PC-3 (cell line): ENCODE measurements at regions not wholly inside any gene's neighbourhood (a gene's known extent, or its start where the extent isn't known, plus 50 kb on each side); places are given as distances from the start of the nearest gene placed in this dataset.

Source experiments
- ATAC-seq: fragments of 200-7000 bp; cut with Tn5 transposase; 2 replicates; pipeline ENCODE4 v1.9.1; 2020; ENCODE audit warnings: mild to moderate bottlenecking, moderate library complexity
- BruUV-seq: library from RNA; stranded (reverse); fragments of 400-500 nt; replicated peaks from 2 replicates; lab custom pipeline; 2021; lab: Mats Ljungman, UMichigan
- CTCF ChIA-PET: fragments of 300-600 bp; sonication (Branson Sonifier 250); formaldehyde crosslinking; loops from one replicate; lab custom pipeline; 2022; ENCODE audit warnings: antibody characterized with exemption; lab: Charles Lee
- POLR2A ChIA-PET: fragments of 300-600 bp; sonication (Branson Sonifier 250); formaldehyde crosslinking; loops from one replicate; lab custom pipeline; 2022; ENCODE audit warnings: antibody characterized with exemption; ENCODE audit not compliant: unreplicated experiment; lab: Charles Lee
- DNase-seq: peaks from one replicate; pipeline ENCODE4 v3.0.0-alpha.2; 2015
- H2AFZ ChIP-seq: fragments of 300-600 bp; sonication (generic); 2 replicates; pipeline ENCODE4 v1.6.0; 2016; ENCODE audit warnings: antibody characterized with exemption, low read length
- H3F3A ChIP-seq: fragments of 300-600 bp; sonication (generic); one replicate; pipeline ENCODE4 v1.6.0; 2017; ENCODE audit warnings: antibody characterized with exemption, low read length, control low read depth, mild to moderate bottlenecking; ENCODE audit not compliant: unreplicated experiment
- H3K27ac ChIP-seq: fragments of 300-600 bp; sonication (generic); 2 replicates; pipeline ENCODE4 v1.5.1; 2016; ENCODE audit warnings: mild to moderate bottlenecking, low read length
- H3K27me3 ChIP-seq: fragments of 300-600 bp; sonication (generic); 2 replicates; pipeline ENCODE4 v1.6.1; 2016; ENCODE audit warnings: low read length, mixed read lengths
- H3K36me3 ChIP-seq: fragments of 300-600 bp; sonication (generic); 2 replicates; pipeline ENCODE4 v1.6.1; 2016; ENCODE audit warnings: low read depth, mixed run types, low read length, mixed read lengths
- H3K4me1 ChIP-seq: fragments of 300-600 bp; sonication (generic); 2 replicates; pipeline ENCODE4 v1.5.1; 2016; ENCODE audit warnings: low read length; ENCODE audit not compliant: insufficient read depth
- H3K4me2 ChIP-seq: fragments of 300-600 bp; sonication (generic); 2 replicates; pipeline ENCODE4 v1.6.0; 2016; ENCODE audit warnings: low read length
- H3K4me3 ChIP-seq: fragments of 300-600 bp; sonication (generic); 2 replicates; pipeline ENCODE4 v1.5.1; 2016; ENCODE audit warnings: mild to moderate bottlenecking, low read length, mixed read lengths
- H3K79me2 ChIP-seq: fragments of 300-600 bp; sonication (generic); 2 replicates; pipeline ENCODE4 v1.6.1; 2017; ENCODE audit warnings: low read length, mixed read lengths
- H3K9ac ChIP-seq: fragments of 300-600 bp; sonication (generic); 2 replicates; pipeline ENCODE4 v1.6.0; 2016; ENCODE audit warnings: mild to moderate bottlenecking, low read length
- H3K9me2 ChIP-seq: fragments of 300-600 bp; sonication (generic); replicated peaks from 2 replicates; pipeline ENCODE4 v1.6.1; 2016; ENCODE audit warnings: mixed run types, low read length, mixed read lengths
- H3K9me3 ChIP-seq: fragments of 300-600 bp; sonication (generic); 2 replicates; pipeline ENCODE4 v1.6.1; 2016; ENCODE audit warnings: low read length, mixed read lengths
- H4K20me1 ChIP-seq: fragments of 300-600 bp; sonication (generic); 2 replicates; pipeline ENCODE4 v1.6.1; 2016; ENCODE audit warnings: low read length, mixed read lengths
- CTCF ChIP-seq: fragments of 300-600 bp; sonication (generic); conservative IDR thresholded peaks from 2 replicates; pipeline ENCODE4 v1.5.1; 2017; ENCODE audit warnings: antibody characterized with exemption, low read depth, mild to moderate bottlenecking, low read length
- EZH2 ChIP-seq: fragments of 300-600 bp; sonication (generic); IDR thresholded peaks from one replicate; pipeline ENCODE4 v1.6.1; 2017; ENCODE audit warnings: antibody characterized with exemption, mild to moderate bottlenecking, low read length; ENCODE audit not compliant: unreplicated experiment
- EZH2phosphoT487 ChIP-seq: fragments of 300-600 bp; sonication (generic); IDR thresholded peaks from 2 replicates; pipeline ENCODE4 v1.6.1; 2018; ENCODE audit warnings: mild to moderate bottlenecking, antibody characterized with exemption, low read length, borderline replicate concordance
- intact Hi-C: fragments of 100-400 bp; cut with micrococcal nuclease; formaldehyde crosslinking; loops from 2 replicates; pipeline ENCODE4 v1.9.0; 2023

- BruUV-seq: no TSS peak
- ChIA-PET POLR2A (no interaction called here), CTCF (no interaction called here)
- peaks cover 11% of the 10 kb centered on the region for H3K4me1 ChIP-seq
- H3K9me2 ChIP-seq: no peaks in the 10 kb centered on the region
- H3K4me2 ChIP-seq: no peak overlapping the region
- intact Hi-C loops: no loop called here
- no peaks in the 10 kb centered on the region for H3K36me3 ChIP-seq
- H4K20me1 ChIP-seq: no peaks in the 10 kb centered on the region
- H3K79me2 ChIP-seq: no peaks in the 10 kb centered on the region
- ATAC-seq (no peak), DNase-seq (no peak)
- no peak overlapping the region for H2AFZ ChIP-seq
- no peaks in the 10 kb centered on the region for H3F3A ChIP-seq
- H3K4me3 ChIP-seq: no peak overlapping the region
- TF ChIP-seq EZH2: no peak
- no peak for TF ChIP-seq EZH2phosphoT487
- TF ChIP-seq CTCF: no peak
- no peaks in the 10 kb centered on the region for H3K9me3 ChIP-seq
- H3K27ac ChIP-seq: no peak overlapping the region
- H3K27me3 ChIP-seq: no peaks in the 10 kb centered on the region
- no peak overlapping the region for H3K9ac ChIP-seq
These were observed 91.2 kb upstream of the ELOVL6 start for GRCh38 chr4:110289601-110290100.

- ATAC-seq (peak; percentile 97), DNase-seq (peak; percentile 84)
- Histone ChIP-seq H3K9me3 (no peaks in the 10 kb centered on the region), H3K9ac (peak overlapping the region; percentile 63), H3K9me2 (no peaks in the 10 kb centered on the region), H3K27me3 (no peaks in the 10 kb centered on the region), H4K20me1 (no peaks in the 10 kb centered on the region), H3K4me3 (peak overlapping the region; percentile 26; the same call in 1 of the 2 replicates), H2AFZ (peak overlapping the region; percentile 28; the same call in 1 of the 2 replicates), H3K36me3 (no peaks in the 10 kb centered on the region), H3K79me2 (no peaks in the 10 kb centered on the region), H3K4me1 (peaks cover 11% of the 10 kb centered on the region), H3K27ac (peak overlapping the region; percentile 91), H3F3A (no peaks in the 10 kb centered on the region), H3K4me2 (peak overlapping the region; percentile 65)
- POLR2A ChIA-PET: no interaction called here
- BruUV-seq: no TSS peak
- CTCF ChIA-PET: no interaction called here
- intact Hi-C loops: no loop called here
- TF ChIP-seq EZH2 (no peak), EZH2phosphoT487 (no peak), CTCF (no peak)
These were observed 88.7 kb upstream of the ELOVL6 start for GRCh38 chr4:110287130-110287529.

- H3K9ac ChIP-seq: no peak overlapping the region
- TF ChIP-seq EZH2phosphoT487: no peak
- no peak for TF ChIP-seq EZH2
- no peak for TF ChIP-seq CTCF
- H3K9me3 ChIP-seq: no peaks in the 10 kb centered on the region
- H4K20me1 ChIP-seq: no peaks in the 10 kb centered on the region
- CTCF ChIA-PET: no interaction called here
- peaks cover 15% of the 10 kb centered on the region for H3K4me1 ChIP-seq
- H3K36me3 ChIP-seq: no peaks in the 10 kb centered on the region
- intact Hi-C loops: no loop called here
- H3K79me2 ChIP-seq: no peaks in the 10 kb centered on the region
- DNase-seq (peak; percentile 41), ATAC-seq (peak; percentile 51)
- POLR2A ChIA-PET: no interaction called here
- no peaks in the 10 kb centered on the region for H3K27me3 ChIP-seq
- H3F3A ChIP-seq: no peaks in the 10 kb centered on the region
- H3K9me2 ChIP-seq: no peaks in the 10 kb centered on the region
- H3K27ac ChIP-seq: no peak overlapping the region
- no peak overlapping the region for H2AFZ ChIP-seq
- H3K4me2 ChIP-seq: peak overlapping the region; percentile 42; the same call in 1 of the 2 replicates
- no TSS peak for BruUV-seq
- H3K4me3 ChIP-seq: no peak overlapping the region
These were observed 79.7 kb upstream of the ELOVL6 start for GRCh38 chr4:110278127-110278526.
